ENCODE measurements at regions not wholly inside any gene's neighbourhood (a gene's known extent, or its start where the extent isn't known, plus 50 kb on each side); places are given as distances from the start of the nearest gene placed in this dataset.
"Not testable (repeated sequence)": the region's sequence is repeated elsewhere in the genome, so short reads cannot be mapped to it uniquely, and the experiment has no call there.

DNA sequence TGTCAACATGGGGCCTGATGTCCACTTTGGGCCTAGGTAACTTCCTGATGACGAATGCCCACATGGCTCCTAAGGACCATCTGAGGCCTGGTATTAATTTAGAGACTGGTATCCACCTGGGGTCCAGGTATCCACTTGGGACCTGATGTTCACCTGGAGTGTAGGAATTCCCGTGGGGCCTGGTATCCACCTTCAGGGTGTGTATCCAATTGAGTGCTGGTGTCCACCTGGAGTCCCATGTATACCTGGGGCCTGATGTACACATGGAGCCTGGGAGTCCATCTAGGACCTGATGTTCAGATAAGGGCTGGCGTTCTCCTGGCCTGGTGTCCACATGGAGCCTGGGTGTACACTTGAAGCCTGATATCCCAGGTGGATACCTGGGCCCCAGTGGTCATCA lies 520.6 kb downstream of the FOXD4L4 start:
- H3K4me1 ChIP-seq (replicated peaks in 1 of 2; ENCODE audit: control insufficient read depth in 2 of 2, insufficient read depth in 2 of 2, low read length in 2 of 2); FAIRE-seq; POLR2A ChIA-PET: not testable (repeated sequence)

GRCh38 chr9:66261576-66261975 lies 524.6 kb downstream of the FOXD4L4 start:
- H3K27me3 ChIP-seq (ENCODE audit: control insufficient read depth in 2 of 2, insufficient read depth in 2 of 2, low read length in 2 of 2); intact Hi-C loops (cut with micrococcal nuclease); FAIRE-seq; CTCF ChIA-PET (ENCODE audit: low intra/inter-chr PET ratio); BruUV-seq (replicated peaks); H3K4me3 ChIP-seq; H3K79me2 ChIP-seq (ENCODE audit: control insufficient read depth, insufficient read depth, low read length); in situ Hi-C loops (cut with MboI); ATAC-seq; H3K4me2 ChIP-seq (ENCODE audit: insufficient read depth, low read length); H3K9me3 ChIP-seq (replicated peaks; ENCODE audit: control insufficient read depth, insufficient read depth, low read depth, low read length); POLR2A ChIA-PET; H3K4me1 ChIP-seq (replicated peaks in 1 of 2; ENCODE audit: control insufficient read depth in 2 of 2, insufficient read depth in 2 of 2, low read length in 2 of 2); DNase-seq (ENCODE audit: extremely low read depth in 1 of 4, low spot score in 3 of 4); H3K9ac ChIP-seq (ENCODE audit: insufficient read depth in 1 of 2, low read depth in 2 of 2, low read length in 2 of 2); H4K20me1 ChIP-seq (replicated peaks; ENCODE audit: control insufficient read depth, insufficient read depth, low read length); H3K9me1 ChIP-seq (ENCODE audit: control insufficient read depth, insufficient read depth, low read length); H3K27ac ChIP-seq (ENCODE audit: extremely low read depth, low read depth, low read length); H2AFZ ChIP-seq (ENCODE audit: low read depth, low read length); H3K36me3 ChIP-seq (ENCODE audit: control insufficient read depth, insufficient read depth, low read length): not testable (repeated sequence)
- WGBS (ENCODE audit: insufficient coverage, low coverage, missing lambda C conversion rate): no CpG with 5 or more reads among the region's 4 CpGs

More for the DNA sequence above, 520.6 kb downstream of the FOXD4L4 start:
- H4K20me1 ChIP-seq (replicated peaks; ENCODE audit: control insufficient read depth, insufficient read depth, low read length); BruUV-seq (replicated peaks); H3K9me1 ChIP-seq (ENCODE audit: control insufficient read depth, insufficient read depth, low read length); H3K79me2 ChIP-seq (ENCODE audit: control insufficient read depth, insufficient read depth, low read length); intact Hi-C loops (cut with micrococcal nuclease); H3K4me2 ChIP-seq (ENCODE audit: insufficient read depth, low read length); CTCF ChIA-PET (ENCODE audit: low intra/inter-chr PET ratio); H3K9me3 ChIP-seq (replicated peaks; ENCODE audit: control insufficient read depth, insufficient read depth, low read depth, low read length); H3K27ac ChIP-seq (ENCODE audit: extremely low read depth, low read depth, low read length); H3K4me3 ChIP-seq; H3K36me3 ChIP-seq (ENCODE audit: control insufficient read depth, insufficient read depth, low read length); in situ Hi-C loops (cut with MboI); H3K9ac ChIP-seq (ENCODE audit: insufficient read depth in 1 of 2, low read depth in 2 of 2, low read length in 2 of 2); H2AFZ ChIP-seq (ENCODE audit: low read depth, low read length); DNase-seq (ENCODE audit: extremely low read depth in 1 of 4, low spot score in 3 of 4); H3K27me3 ChIP-seq (ENCODE audit: control insufficient read depth in 2 of 2, insufficient read depth in 2 of 2, low read length in 2 of 2); ATAC-seq: not testable (repeated sequence)
- WGBS (ENCODE audit: insufficient coverage, low coverage, missing lambda C conversion rate): no CpG with 5 or more reads among the region's 3 CpGs

GRCh38 chr9:66263621-66264020 lies 526.7 kb downstream of the FOXD4L4 start:
- POLR2A ChIA-PET; H3K9me3 ChIP-seq (replicated peaks; ENCODE audit: control insufficient read depth, insufficient read depth, low read depth, low read length); H3K27me3 ChIP-seq (ENCODE audit: control insufficient read depth in 2 of 2, insufficient read depth in 2 of 2, low read length in 2 of 2); H3K9me1 ChIP-seq (ENCODE audit: control insufficient read depth, insufficient read depth, low read length); H3K27ac ChIP-seq (ENCODE audit: extremely low read depth, low read depth, low read length); H4K20me1 ChIP-seq (replicated peaks; ENCODE audit: control insufficient read depth, insufficient read depth, low read length); H3K4me1 ChIP-seq (replicated peaks in 1 of 2; ENCODE audit: control insufficient read depth in 2 of 2, insufficient read depth in 2 of 2, low read length in 2 of 2); in situ Hi-C loops (cut with MboI); H3K9ac ChIP-seq (ENCODE audit: insufficient read depth in 1 of 2, low read depth in 2 of 2, low read length in 2 of 2); BruUV-seq (replicated peaks); CTCF ChIA-PET (ENCODE audit: low intra/inter-chr PET ratio); H2AFZ ChIP-seq (ENCODE audit: low read depth, low read length); H3K79me2 ChIP-seq (ENCODE audit: control insufficient read depth, insufficient read depth, low read length); H3K36me3 ChIP-seq (ENCODE audit: control insufficient read depth, insufficient read depth, low read length); ATAC-seq; H3K4me3 ChIP-seq; H3K4me2 ChIP-seq (ENCODE audit: insufficient read depth, low read length); intact Hi-C loops (cut with micrococcal nuclease); DNase-seq (ENCODE audit: extremely low read depth in 1 of 4, low spot score in 3 of 4); FAIRE-seq: not testable (repeated sequence)
- WGBS (ENCODE audit: insufficient coverage, low coverage, missing lambda C conversion rate): 35% methylated on average over 2 of the region's 17 CpGs

- H3K4me2 ChIP-seq (ENCODE audit: insufficient read depth, low read length); FAIRE-seq; intact Hi-C loops (cut with micrococcal nuclease); in situ Hi-C loops (cut with MboI); DNase-seq (ENCODE audit: extremely low read depth in 1 of 4, low spot score in 3 of 4); H3K9me1 ChIP-seq (ENCODE audit: control insufficient read depth, insufficient read depth, low read length); ATAC-seq; H3K79me2 ChIP-seq (ENCODE audit: control insufficient read depth, insufficient read depth, low read length); H2AFZ ChIP-seq (ENCODE audit: low read depth, low read length); H3K36me3 ChIP-seq (ENCODE audit: control insufficient read depth, insufficient read depth, low read length); H3K9ac ChIP-seq (ENCODE audit: insufficient read depth in 1 of 2, low read depth in 2 of 2, low read length in 2 of 2); H3K4me1 ChIP-seq (replicated peaks in 1 of 2; ENCODE audit: control insufficient read depth in 2 of 2, insufficient read depth in 2 of 2, low read length in 2 of 2); CTCF ChIA-PET (ENCODE audit: low intra/inter-chr PET ratio); BruUV-seq (replicated peaks); H3K9me3 ChIP-seq (replicated peaks; ENCODE audit: control insufficient read depth, insufficient read depth, low read depth, low read length); POLR2A ChIA-PET; H3K27me3 ChIP-seq (ENCODE audit: control insufficient read depth in 2 of 2, insufficient read depth in 2 of 2, low read length in 2 of 2); H4K20me1 ChIP-seq (replicated peaks; ENCODE audit: control insufficient read depth, insufficient read depth, low read length); H3K27ac ChIP-seq (ENCODE audit: extremely low read depth, low read depth, low read length); H3K4me3 ChIP-seq: not testable (repeated sequence)
- WGBS (ENCODE audit: insufficient coverage, low coverage, missing lambda C conversion rate): no CpG with 5 or more reads among the region's 24 CpGs
Observed at GRCh38 chr9:66264786-66265185, 527.8 kb downstream of the FOXD4L4 start.

All from K562 (cell line).